GM21737 (cell line): ENCODE measurements at regions not wholly inside any gene's neighbourhood (a gene's known extent, or its start where the extent isn't known, plus 50 kb on each side); places are given as distances from the start of the nearest gene placed in this dataset.

Experiments
- ATAC-seq: cut with Tn5 transposase; IDR thresholded peaks from one replicate; pipeline ENCODE4 v1.9.1; 2021; ENCODE audit warnings: mild to moderate bottlenecking, moderate library complexity; ENCODE audit not compliant: unreplicated experiment

- ATAC-seq = no peak
Measured at GRCh38 chr1:170271430-170272161, 125.8 kb downstream of the NTMT2 start.

- no peak for ATAC-seq
Measured at GRCh38 chr1:170273291-170274130, 127.8 kb downstream of the NTMT2 start.

- ATAC-seq = no peak
Measured at GRCh38 chr1:170274131-170274501, 128.4 kb downstream of the NTMT2 start.

GRCh38 chr1:170277985-170278384 lies 132.2 kb downstream of the NTMT2 start:
- ATAC-seq = no peak

GRCh38 chr1:170284016-170284415 lies 138.3 kb downstream of the NTMT2 start:
- ATAC-seq = no peak

- ATAC-seq = no peak
Measured at GRCh38 chr1:170284512-170284911, 138.8 kb downstream of the NTMT2 start.

GRCh38 chr1:170284951-170285350 lies 139.2 kb downstream of the NTMT2 start:
- ATAC-seq = no peak

GRCh38 chr1:170288155-170288554 lies 142.4 kb downstream of the NTMT2 start:
- ATAC-seq = no peak

- ATAC-seq = no peak
Measured at GRCh38 chr1:170290276-170290675, 144.5 kb downstream of the NTMT2 start.

GRCh38 chr1:170290991-170291390 lies 145.2 kb downstream of the NTMT2 start:
- no peak for ATAC-seq

- ATAC-seq = no peak
Measured at GRCh38 chr1:170291516-170291915, 145.8 kb downstream of the NTMT2 start.

GRCh38 chr1:170296211-170296610 lies 150.5 kb downstream of the NTMT2 start:
- no peak for ATAC-seq

- ATAC-seq = no peak
Measured at GRCh38 chr1:170296642-170297041, 150.9 kb downstream of the NTMT2 start.

- no peak for ATAC-seq
Measured at GRCh38 chr1:170301596-170301995, 155.8 kb downstream of the NTMT2 start.

GRCh38 chr1:170303034-170303433 lies 157.3 kb downstream of the NTMT2 start:
- no peak for ATAC-seq

GRCh38 chr1:170305777-170306512 lies 160.2 kb downstream of the NTMT2 start:
- ATAC-seq = no peak

- no peak for ATAC-seq
Measured at GRCh38 chr1:170306513-170306910, 160.8 kb downstream of the NTMT2 start.

GRCh38 chr1:170306948-170307347 lies 161.2 kb downstream of the NTMT2 start:
- ATAC-seq = no peak

- ATAC-seq = no peak
Measured at GRCh38 chr1:170307426-170307825, 161.7 kb downstream of the NTMT2 start.

GRCh38 chr1:170309389-170310013 lies 163.7 kb downstream of the NTMT2 start:
- ATAC-seq = no peak

GRCh38 chr1:170310014-170310405 lies 164.3 kb downstream of the NTMT2 start:
- no peak for ATAC-seq
